ENCODE measurements at regions not wholly inside any gene's neighbourhood (a gene's known extent, or its start where the extent isn't known, plus 50 kb on each side); places are given as distances from the start of the nearest gene placed in this dataset.

- Histone ChIP-seq H3K27ac (ENCODE audit: low read length) (no peak overlapping the region), H4K20me1 (ENCODE audit: insufficient read depth, low read depth, low read length) (no peaks in the 10 kb centered on the region), H2AFZ (ENCODE audit: low read length) (no peak overlapping the region), H3K9me2 (replicated peaks; ENCODE audit: insufficient read depth, low read length) (no peaks in the 10 kb centered on the region), H3K4me2 (ENCODE audit: low read depth, low read length, poor library complexity, severe bottlenecking) (no peak overlapping the region), H3K36me3 (ENCODE audit: insufficient read depth, low read length) (no peaks in the 10 kb centered on the region), H3K4me1 (ENCODE audit: low read length) (no peaks in the 10 kb centered on the region), H3K27me3 (ENCODE audit: low read length) (no peaks in the 10 kb centered on the region), H3K9ac (ENCODE audit: low read length) (no peak overlapping the region), H3K4me3 (ENCODE audit: low read length) (no peak overlapping the region), H3K79me2 (ENCODE audit: low read length) (no peaks in the 10 kb centered on the region), H3K9me3 (ENCODE audit: low read length) (no peaks in the 10 kb centered on the region)
- DNase-seq: no peak
These were observed 460.6 kb downstream of the NAF1 start for GRCh38 chr4:162706051-162706450.

- H3K79me2 ChIP-seq (ENCODE audit: low read length): no peaks in the 10 kb centered on the region
- no peak overlapping the region for H3K4me2 ChIP-seq (ENCODE audit: low read depth, low read length, poor library complexity, severe bottlenecking)
- H3K4me1 ChIP-seq (ENCODE audit: low read length): no peaks in the 10 kb centered on the region
- H3K27me3 ChIP-seq (ENCODE audit: low read length): no peaks in the 10 kb centered on the region
- no peak overlapping the region for H3K27ac ChIP-seq (ENCODE audit: low read length)
- no peak overlapping the region for H3K4me3 ChIP-seq (ENCODE audit: low read length)
- no peak for DNase-seq
- no peaks in the 10 kb centered on the region for H4K20me1 ChIP-seq (ENCODE audit: insufficient read depth, low read depth, low read length)
- no peak overlapping the region for H3K9ac ChIP-seq (ENCODE audit: low read length)
- no peaks in the 10 kb centered on the region; the same call in 1 of the 2 replicates for H3K9me2 ChIP-seq (replicated peaks; ENCODE audit: insufficient read depth, low read length)
- H3K36me3 ChIP-seq (ENCODE audit: insufficient read depth, low read length): no peaks in the 10 kb centered on the region
- H3K9me3 ChIP-seq (ENCODE audit: low read length): no peaks in the 10 kb centered on the region
- H2AFZ ChIP-seq (ENCODE audit: low read length): no peak overlapping the region
These were observed 461.4 kb downstream of the NAF1 start for GRCh38 chr4:162705130-162705803.

- no peaks in the 10 kb centered on the region for H3K36me3 ChIP-seq (ENCODE audit: insufficient read depth, low read length)
These were observed 465.8 kb downstream of the NAF1 start for GRCh38 chr4:162700815-162701361.

GRCh38 chr4:162700358-162700757, 466.3 kb downstream of the NAF1 start:
- no peak for DNase-seq

More at GRCh38 chr4:162700815-162701361, 465.8 kb downstream of the NAF1 start:
- DNase-seq: no peak
- Histone ChIP-seq H3K79me2 (ENCODE audit: low read length) (no peaks in the 10 kb centered on the region), H3K27me3 (ENCODE audit: low read length) (no peaks in the 10 kb centered on the region), H3K9ac (ENCODE audit: low read length) (no peak overlapping the region), H2AFZ (ENCODE audit: low read length) (no peak overlapping the region), H3K9me2 (replicated peaks; ENCODE audit: insufficient read depth, low read length) (no peaks in the 10 kb centered on the region; the same call in 1 of the 2 replicates), H4K20me1 (ENCODE audit: insufficient read depth, low read depth, low read length) (no peaks in the 10 kb centered on the region), H3K9me3 (ENCODE audit: low read length) (peaks cover 4% of the 10 kb centered on the region; the same call in 1 of the 2 replicates), H3K27ac (ENCODE audit: low read length) (no peak overlapping the region), H3K4me3 (ENCODE audit: low read length) (no peak overlapping the region), H3K4me1 (ENCODE audit: low read length) (no peaks in the 10 kb centered on the region), H3K4me2 (ENCODE audit: low read depth, low read length, poor library complexity, severe bottlenecking) (no peak overlapping the region)

GRCh38 chr4:162699629-162700028, 467.1 kb downstream of the NAF1 start:
- H4K20me1 ChIP-seq (ENCODE audit: insufficient read depth, low read depth, low read length): no peaks in the 10 kb centered on the region
- H3K4me1 ChIP-seq (ENCODE audit: low read length): no peaks in the 10 kb centered on the region
- no peaks in the 10 kb centered on the region for H3K27me3 ChIP-seq (ENCODE audit: low read length)
- H3K9me2 ChIP-seq (replicated peaks; ENCODE audit: insufficient read depth, low read length): no peaks in the 10 kb centered on the region; the same call in 1 of the 2 replicates
- no peak overlapping the region for H3K4me2 ChIP-seq (ENCODE audit: low read depth, low read length, poor library complexity, severe bottlenecking)
- no peak overlapping the region for H2AFZ ChIP-seq (ENCODE audit: low read length)
- peaks cover 13% of the 10 kb centered on the region for H3K9me3 ChIP-seq (ENCODE audit: low read length)
- no peaks in the 10 kb centered on the region for H3K36me3 ChIP-seq (ENCODE audit: insufficient read depth, low read length)
- no peak overlapping the region for H3K9ac ChIP-seq (ENCODE audit: low read length)
- DNase-seq: no peak
- no peak overlapping the region for H3K27ac ChIP-seq (ENCODE audit: low read length)
- H3K79me2 ChIP-seq (ENCODE audit: low read length): no peaks in the 10 kb centered on the region
- no peak overlapping the region for H3K4me3 ChIP-seq (ENCODE audit: low read length)

More at GRCh38 chr4:162700358-162700757, 466.3 kb downstream of the NAF1 start:
- no peaks in the 10 kb centered on the region for H3K36me3 ChIP-seq (ENCODE audit: insufficient read depth, low read length)
- no peaks in the 10 kb centered on the region for H3K27me3 ChIP-seq (ENCODE audit: low read length)
- H3K27ac ChIP-seq (ENCODE audit: low read length): no peak overlapping the region
- H3K79me2 ChIP-seq (ENCODE audit: low read length): no peaks in the 10 kb centered on the region
- H3K4me1 ChIP-seq (ENCODE audit: low read length): no peaks in the 10 kb centered on the region
- no peak overlapping the region for H3K4me3 ChIP-seq (ENCODE audit: low read length)
- peaks cover 6% of the 10 kb centered on the region for H3K9me3 ChIP-seq (ENCODE audit: low read length)
- no peak overlapping the region for H3K4me2 ChIP-seq (ENCODE audit: low read depth, low read length, poor library complexity, severe bottlenecking)
- H3K9me2 ChIP-seq (replicated peaks; ENCODE audit: insufficient read depth, low read length): no peaks in the 10 kb centered on the region; the same call in 1 of the 2 replicates
- H2AFZ ChIP-seq (ENCODE audit: low read length): no peak overlapping the region
- H4K20me1 ChIP-seq (ENCODE audit: insufficient read depth, low read depth, low read length): no peaks in the 10 kb centered on the region
- H3K9ac ChIP-seq (ENCODE audit: low read length): no peak overlapping the region

GRCh38 chr4:162685410-162685809, 481.3 kb downstream of the NAF1 start:
- Histone ChIP-seq H3K36me3 (ENCODE audit: insufficient read depth, low read length) (no peaks in the 10 kb centered on the region), H3K79me2 (ENCODE audit: low read length) (no peaks in the 10 kb centered on the region), H3K27ac (ENCODE audit: low read length) (no peak overlapping the region), H2AFZ (ENCODE audit: low read length) (no peak overlapping the region), H3K4me3 (ENCODE audit: low read length) (no peak overlapping the region), H3K27me3 (ENCODE audit: low read length) (no peaks in the 10 kb centered on the region), H3K4me2 (ENCODE audit: low read depth, low read length, poor library complexity, severe bottlenecking) (no peak overlapping the region), H4K20me1 (ENCODE audit: insufficient read depth, low read depth, low read length) (no peaks in the 10 kb centered on the region), H3K9me3 (ENCODE audit: low read length) (peaks cover 11% of the 10 kb centered on the region; the same call in 1 of the 2 replicates), H3K4me1 (ENCODE audit: low read length) (no peaks in the 10 kb centered on the region), H3K9me2 (replicated peaks; ENCODE audit: insufficient read depth, low read length) (no peaks in the 10 kb centered on the region), H3K9ac (ENCODE audit: low read length) (no peak overlapping the region)
- no peak for DNase-seq

GRCh38 chr4:162684998-162685397, 481.7 kb downstream of the NAF1 start:
- H3K4me1 ChIP-seq (ENCODE audit: low read length): no peaks in the 10 kb centered on the region
- no peaks in the 10 kb centered on the region for H3K79me2 ChIP-seq (ENCODE audit: low read length)
- H3K4me3 ChIP-seq (ENCODE audit: low read length): no peak overlapping the region
- H3K36me3 ChIP-seq (ENCODE audit: insufficient read depth, low read length): no peaks in the 10 kb centered on the region
- H3K27ac ChIP-seq (ENCODE audit: low read length): no peak overlapping the region
- no peak overlapping the region for H3K9ac ChIP-seq (ENCODE audit: low read length)
- no peaks in the 10 kb centered on the region for H4K20me1 ChIP-seq (ENCODE audit: insufficient read depth, low read depth, low read length)
- no peak for DNase-seq
- H3K9me3 ChIP-seq (ENCODE audit: low read length): peaks cover 11% of the 10 kb centered on the region; the same call in 1 of the 2 replicates
- H3K9me2 ChIP-seq (replicated peaks; ENCODE audit: insufficient read depth, low read length): no peaks in the 10 kb centered on the region
- H3K27me3 ChIP-seq (ENCODE audit: low read length): no peaks in the 10 kb centered on the region
- H3K4me2 ChIP-seq (ENCODE audit: low read depth, low read length, poor library complexity, severe bottlenecking): no peak overlapping the region
- no peak overlapping the region for H2AFZ ChIP-seq (ENCODE audit: low read length)

- Histone ChIP-seq H3K4me2 (ENCODE audit: low read depth, low read length, poor library complexity, severe bottlenecking) (no peak overlapping the region), H3K9me3 (ENCODE audit: low read length) (peaks cover 13% of the 10 kb centered on the region; the same call in 1 of the 2 replicates), H3K9me2 (replicated peaks; ENCODE audit: insufficient read depth, low read length) (no peaks in the 10 kb centered on the region), H3K27ac (ENCODE audit: low read length) (no peak overlapping the region), H3K9ac (ENCODE audit: low read length) (no peak overlapping the region), H2AFZ (ENCODE audit: low read length) (no peak overlapping the region), H3K36me3 (ENCODE audit: insufficient read depth, low read length) (no peaks in the 10 kb centered on the region), H3K4me3 (ENCODE audit: low read length) (no peak overlapping the region), H4K20me1 (ENCODE audit: insufficient read depth, low read depth, low read length) (no peaks in the 10 kb centered on the region), H3K27me3 (ENCODE audit: low read length) (no peaks in the 10 kb centered on the region), H3K79me2 (ENCODE audit: low read length) (no peaks in the 10 kb centered on the region), H3K4me1 (ENCODE audit: low read length) (no peaks in the 10 kb centered on the region)
- no peak for DNase-seq
These were observed 482.4 kb downstream of the NAF1 start for GRCh38 chr4:162684371-162684700.
